Activated B cell treated with CpG ODN at 0.5 μM for 24 hours (primary cell): ENCODE measurements at regions not wholly inside any gene's neighbourhood (a gene's known extent, or its start where the extent isn't known, plus 50 kb on each side); places are given as distances from the start of the nearest gene placed in this dataset.
"Not testable (repeated sequence)": the region's sequence is repeated elsewhere in the genome, so short reads cannot be mapped to it uniquely, and the experiment has no call there.

Experiments
- ATAC-seq: fragments of 200-7000 bp; cut with Tn5 transposase; one replicate; pipeline ENCODE4 v1.10.0; 2021; ENCODE audit warnings: low read depth, mild to moderate bottlenecking, moderate library complexity
- CTCF ChIA-PET: fragments of 350-600 bp; sonication (Branson Sonifier 250); formaldehyde crosslinking; loops from one replicate; lab custom pipeline; 2021; ENCODE audit warnings: antibody characterized with exemption; lab: Charles Lee
- POLR2A ChIA-PET: fragments of 350-600 bp; sonication (Branson Sonifier 250); formaldehyde crosslinking; loops from one replicate; lab custom pipeline; 2021; ENCODE audit warnings: antibody characterized with exemption; lab: Charles Lee
- DNase-seq: peaks from one replicate; pipeline ENCODE4 v3.0.0; 2022
- H3K27ac Mint-ChIP-seq: one replicate; pipeline ENCODE4 v1.8.0; 2020; ENCODE audit warnings: mixed read lengths
- H3K27me3 Mint-ChIP-seq: one replicate; pipeline ENCODE4 v1.8.0; 2021; ENCODE audit warnings: mixed read lengths
- H3K36me3 Mint-ChIP-seq: one replicate; pipeline ENCODE4 v1.8.0; 2021; ENCODE audit warnings: low read depth, mixed read lengths
- H3K4me1 Mint-ChIP-seq: one replicate; pipeline ENCODE4 v1.8.0; 2021; ENCODE audit warnings: mixed read lengths
- H3K4me3 Mint-ChIP-seq: one replicate; pipeline ENCODE4 v1.8.0; 2020; ENCODE audit warnings: mild to moderate bottlenecking, mixed read lengths
- H3K9me3 Mint-ChIP-seq: one replicate; pipeline ENCODE4 v1.8.0; 2020; ENCODE audit warnings: mixed read lengths
- CTCF ChIP-seq: fragments of 200-600 bp; IDR thresholded peaks from one replicate; pipeline ENCODE4 v1.8.0; 2022; ENCODE audit warnings: antibody characterized with exemption, mild to moderate bottlenecking
- intact Hi-C: fragments of 100-400 bp; cut with micrococcal nuclease; formaldehyde crosslinking; loops from one replicate; pipeline ENCODE4 v1.15.1; 2024

- no peak for DNase-seq
- ChIA-PET CTCF (no interaction called here), POLR2A (no interaction called here)
- Mint-ChIP-seq H3K4me3 (no peak overlapping the region), H3K4me1 (no peaks in the 10 kb centered on the region), H3K27ac (no peak overlapping the region), H3K27me3 (peaks cover 1% of the 10 kb centered on the region), H3K36me3 (no peaks in the 10 kb centered on the region), H3K9me3 (no peaks in the 10 kb centered on the region)
- TF ChIP-seq CTCF = no peak
- no peak for ATAC-seq
- intact Hi-C loops = no loop called here
Observed at GRCh38 chr16:85286951-85287814, 174.9 kb upstream of the CIBAR2 start.

GRCh38 chr16:85287815-85288109 is 175.5 kb upstream of the CIBAR2 start:
- H3K27ac Mint-ChIP-seq, DNase-seq, ATAC-seq, H3K9me3 Mint-ChIP-seq, intact Hi-C loops, H3K4me3 Mint-ChIP-seq, POLR2A ChIA-PET, CTCF ChIA-PET, H3K4me1 Mint-ChIP-seq, H3K27me3 Mint-ChIP-seq, H3K36me3 Mint-ChIP-seq: not testable (repeated sequence)

- H3K27me3 Mint-ChIP-seq = peaks cover 1% of the 10 kb centered on the region
- no peaks in the 10 kb centered on the region for H3K36me3 Mint-ChIP-seq
- CTCF ChIA-PET = no interaction called here
- ATAC-seq (no peak), DNase-seq (no peak)
- no peaks in the 10 kb centered on the region for H3K4me1 Mint-ChIP-seq
- H3K4me3 Mint-ChIP-seq = no peak overlapping the region
- POLR2A ChIA-PET = no interaction called here
- no peak overlapping the region for H3K27ac Mint-ChIP-seq
- no peak for TF ChIP-seq CTCF
- intact Hi-C loops = no loop called here
- no peaks in the 10 kb centered on the region for H3K9me3 Mint-ChIP-seq
Observed at GRCh38 chr16:85288341-85288868, 176.1 kb upstream of the CIBAR2 start.

- ChIA-PET CTCF (no interaction called here), POLR2A (no interaction called here)
- no peaks in the 10 kb centered on the region for H3K9me3 Mint-ChIP-seq
- ATAC-seq (no peak), DNase-seq (no peak)
- intact Hi-C loops = no loop called here
- TF ChIP-seq CTCF = no peak
- H3K27me3 Mint-ChIP-seq = peaks cover 1% of the 10 kb centered on the region
- H3K36me3 Mint-ChIP-seq = no peaks in the 10 kb centered on the region
- H3K27ac Mint-ChIP-seq = no peak overlapping the region
- no peaks in the 10 kb centered on the region for H3K4me1 Mint-ChIP-seq
- no peak overlapping the region for H3K4me3 Mint-ChIP-seq
Observed at GRCh38 chr16:85288869-85289660, 176.8 kb upstream of the CIBAR2 start.

- ATAC-seq (no peak), DNase-seq (no peak)
- POLR2A ChIA-PET = no interaction called here
- Mint-ChIP-seq H3K4me1 (no peaks in the 10 kb centered on the region), H3K36me3 (no peaks in the 10 kb centered on the region), H3K4me3 (no peak overlapping the region), H3K27me3 (peaks cover 3% of the 10 kb centered on the region), H3K27ac (no peak overlapping the region), H3K9me3 (no peaks in the 10 kb centered on the region)
- intact Hi-C loops = no loop called here
- TF ChIP-seq CTCF = no peak
- CTCF ChIA-PET = no interaction called here
Observed at GRCh38 chr16:85289760-85290625, 177.7 kb upstream of the CIBAR2 start.
